CD14-positive monocyte (primary cell): ENCODE measurements at regions not wholly inside any gene's neighbourhood (a gene's known extent, or its start where the extent isn't known, plus 50 kb on each side); places are given as distances from the start of the nearest gene placed in this dataset.

Experiments used
- DNase-seq, 3 donors: peaks; one replicate each; pipeline ENCODE4 v3.0.0-alpha.2; 2011 to 2022
- H2AFZ ChIP-seq: 2 replicates; pipeline ENCODE4 v1.6.0; 2012; ENCODE audit warnings: mild to moderate bottlenecking, low read depth, low read length, inconsistent platforms; ENCODE audit not compliant: insufficient read depth, poor library complexity, severe bottlenecking
- H3K27ac ChIP-seq, 2 donors: 1 replicate in 1 of 2; 2 replicates in 1 of 2; pipeline ENCODE4 v1.5.1; 2012 to 2013; ENCODE audit warnings: low read length in 2 of 2, control low read depth in 1 of 2, inconsistent platforms in 1 of 2, low read depth in 1 of 2, mild to moderate bottlenecking in 1 of 2
- H3K27me3 ChIP-seq, 2 donors: one replicate each; pipeline versions ENCODE4 v1.6.0 to v1.6.1; 2011 to 2013; ENCODE audit warnings: low read length in 2 of 2; ENCODE audit not compliant: control insufficient read depth in 2 of 2, insufficient read depth in 2 of 2
- H3K36me3 ChIP-seq, 2 donors: replicated peaks in 1 of 2; 1 replicate in 1 of 2; 2 replicates in 1 of 2; pipeline versions ENCODE4 v1.5.1 to v1.6.1; 2012 to 2013; ENCODE audit warnings: low read length in 2 of 2, control low read depth in 1 of 2, inconsistent platforms in 1 of 2, mild to moderate bottlenecking in 1 of 2; ENCODE audit not compliant: insufficient read depth in 2 of 2, control insufficient read depth in 1 of 2
- H3K4me1 ChIP-seq, 2 donors: 1 replicate in 1 of 2; 2 replicates in 1 of 2; pipeline versions ENCODE4 v1.5.1 to v1.6.1; 2012 to 2013; ENCODE audit warnings: low read length in 2 of 2, control low read depth in 1 of 2, inconsistent platforms in 1 of 2, mild to moderate bottlenecking in 1 of 2, moderate library complexity in 1 of 2; ENCODE audit not compliant: insufficient read depth in 2 of 2, control insufficient read depth in 1 of 2
- H3K4me2 ChIP-seq: replicated peaks from 2 replicates; pipeline ENCODE3; 2012; ENCODE audit warnings: low read length, moderate library complexity, mild to moderate bottlenecking; ENCODE audit not compliant: poor library complexity, severe bottlenecking; ENCODE audit errors: extremely low read depth
- H3K4me3 ChIP-seq, 3 experiments: fragments of 200-600 bp in 1 of 3; sonication (generic) in 1 of 3; replicated peaks in 1 of 3; 1 replicate in 2 of 3; 2 replicates in 1 of 3; pipeline ENCODE4 v1.5.1; 2011 to 2013; ENCODE audit warnings: low read length in 3 of 3, mild to moderate bottlenecking in 3 of 3, control low read depth in 2 of 3, low read depth in 2 of 3, inconsistent platforms in 1 of 3, moderate library complexity in 1 of 3
- H3K79me2 ChIP-seq: 2 replicates; pipeline ENCODE4 v1.6.0; 2012; ENCODE audit warnings: mild to moderate bottlenecking, control low read depth, inconsistent platforms, low read length, moderate library complexity; ENCODE audit not compliant: insufficient read depth
- H3K9ac ChIP-seq: 2 replicates; pipeline ENCODE4 v1.6.0; 2017; ENCODE audit warnings: low read length, mild to moderate bottlenecking; ENCODE audit not compliant: insufficient read depth, poor library complexity, severe bottlenecking
- H3K9me3 ChIP-seq, 2 donors: replicated peaks in 1 of 2; 1 replicate in 1 of 2; 2 replicates in 1 of 2; pipeline versions ENCODE4 v1.5.1 to v1.6.1; 2012 to 2013; ENCODE audit warnings: low read length in 2 of 2, control low read depth in 1 of 2; ENCODE audit not compliant: control insufficient read depth in 1 of 2, insufficient read depth in 1 of 2
- H4K20me1 ChIP-seq: 2 replicates; pipeline ENCODE4 v1.6.0; 2012; ENCODE audit warnings: mild to moderate bottlenecking, low read length, control low read depth, moderate library complexity; ENCODE audit not compliant: insufficient read depth
- H3K27ac Mint-ChIP-seq, 7 donors: one replicate each; pipeline ENCODE4 v1.8.0; 2020; ENCODE audit warnings: mild to moderate bottlenecking in 7 of 7, mixed read lengths in 7 of 7, moderate library complexity in 6 of 7, inconsistent platforms in 2 of 7
- H3K27me3 Mint-ChIP-seq, 3 donors: one replicate each; pipeline ENCODE4 v1.8.0; 2021 to 2022; ENCODE audit warnings: low read depth in 3 of 3, mild to moderate bottlenecking in 3 of 3, mixed read lengths in 3 of 3, moderate library complexity in 3 of 3, inconsistent platforms in 1 of 3
- H3K36me3 Mint-ChIP-seq, 2 donors: one replicate each; pipeline ENCODE4 v1.8.0; 2020; ENCODE audit warnings: mixed read lengths in 2 of 2, inconsistent platforms in 1 of 2, mild to moderate bottlenecking in 1 of 2
- H3K4me1 Mint-ChIP-seq: one replicate; pipeline ENCODE4 v1.8.0; 2020; ENCODE audit warnings: mild to moderate bottlenecking, mixed read lengths
- H3K4me3 Mint-ChIP-seq, 2 donors: one replicate each; pipeline ENCODE4 v1.8.0; 2020; ENCODE audit warnings: mild to moderate bottlenecking in 2 of 2, mixed read lengths in 2 of 2, moderate library complexity in 1 of 2
- H3K9me3 Mint-ChIP-seq, 7 donors: one replicate each; pipeline ENCODE4 v1.8.0; 2020 to 2022; ENCODE audit warnings: mixed read lengths in 7 of 7, mild to moderate bottlenecking in 6 of 7, moderate library complexity in 6 of 7, inconsistent platforms in 2 of 7
- WGBS: methylation state at CpG from one replicate; pipeline ENCODE4 v1.1.5; 2013; ENCODE audit warnings: missing lambda C conversion rate; ENCODE audit not compliant: insufficient coverage; 5-methylcytosine and 5-hydroxymethylcytosine counted together
- intact Hi-C, 2 donors: fragments of 100-400 bp; cut with micrococcal nuclease; formaldehyde crosslinking; loops; one replicate each; pipeline versions ENCODE4 v1.15.0 to v1.15.1; 2023
- TF ChIP-seq, protein P1 (sequence below): fragments of 200-600 bp; IDR thresholded peaks from one replicate; pipeline ENCODE4 v1.8.0; 2022; ENCODE audit warnings: antibody characterized with exemption, mild to moderate bottlenecking

DNA sequence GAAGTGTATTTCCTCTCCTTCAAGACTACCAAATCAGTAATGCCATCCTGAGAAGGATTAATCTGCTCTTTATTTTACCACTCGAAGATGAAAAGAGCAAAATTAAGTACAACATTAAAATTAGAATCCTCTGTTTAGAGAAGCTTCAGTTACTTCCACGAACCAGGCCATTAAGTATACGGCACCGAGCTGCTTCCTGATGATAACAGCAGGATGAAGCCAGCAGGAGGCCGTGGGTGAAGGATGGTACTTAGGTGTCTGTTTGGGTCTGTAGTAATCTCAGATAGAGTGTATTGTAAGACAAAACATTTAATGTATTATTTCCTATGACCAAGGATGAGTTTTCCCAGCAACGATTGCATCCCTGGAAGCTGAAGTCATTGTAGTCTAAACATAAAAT, 362.8 kb downstream of the SFMBT2 start:
- peaks cover 16 to 28% of the 10 kb centered on the region in 2 donors for H3K9me3 ChIP-seq
- Mint-ChIP-seq H3K9me3 (peaks cover 12 to 41% (median 36%) of the 10 kb centered on the region in 7 donors), H3K27ac (no peak overlapping the region), H3K36me3 (peaks cover 0 to 7% of the 10 kb centered on the region in 2 donors), H3K27me3 (peaks cover 1 to 4% (median 1%) of the 10 kb centered on the region in 3 donors), H3K4me3 (no peak overlapping the region), H3K4me1 (peaks cover 36% of the 10 kb centered on the region)
- WGBS, result no CpG with 5 or more reads among the region's 6 CpGs
- TF ChIP-seq, protein P1, sequence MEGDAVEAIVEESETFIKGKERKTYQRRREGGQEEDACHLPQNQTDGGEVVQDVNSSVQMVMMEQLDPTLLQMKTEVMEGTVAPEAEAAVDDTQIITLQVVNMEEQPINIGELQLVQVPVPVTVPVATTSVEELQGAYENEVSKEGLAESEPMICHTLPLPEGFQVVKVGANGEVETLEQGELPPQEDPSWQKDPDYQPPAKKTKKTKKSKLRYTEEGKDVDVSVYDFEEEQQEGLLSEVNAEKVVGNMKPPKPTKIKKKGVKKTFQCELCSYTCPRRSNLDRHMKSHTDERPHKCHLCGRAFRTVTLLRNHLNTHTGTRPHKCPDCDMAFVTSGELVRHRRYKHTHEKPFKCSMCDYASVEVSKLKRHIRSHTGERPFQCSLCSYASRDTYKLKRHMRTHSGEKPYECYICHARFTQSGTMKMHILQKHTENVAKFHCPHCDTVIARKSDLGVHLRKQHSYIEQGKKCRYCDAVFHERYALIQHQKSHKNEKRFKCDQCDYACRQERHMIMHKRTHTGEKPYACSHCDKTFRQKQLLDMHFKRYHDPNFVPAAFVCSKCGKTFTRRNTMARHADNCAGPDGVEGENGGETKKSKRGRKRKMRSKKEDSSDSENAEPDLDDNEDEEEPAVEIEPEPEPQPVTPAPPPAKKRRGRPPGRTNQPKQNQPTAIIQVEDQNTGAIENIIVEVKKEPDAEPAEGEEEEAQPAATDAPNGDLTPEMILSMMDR, result no peak
- no peak overlapping the region for H3K4me2 ChIP-seq
- no peak for DNase-seq
- H3K79me2 ChIP-seq, result no peaks in the 10 kb centered on the region
- H4K20me1 ChIP-seq, result no peaks in the 10 kb centered on the region
- no peaks in the 10 kb centered on the region for H3K36me3 ChIP-seq
- peaks cover 33 to 41% of the 10 kb centered on the region in 2 donors for H3K4me1 ChIP-seq
- no peaks in the 10 kb centered on the region for H3K27me3 ChIP-seq
- no peak overlapping the region for H3K9ac ChIP-seq
- no peak overlapping the region for H3K4me3 ChIP-seq
- intact Hi-C loops, result no loop called here
- no peak overlapping the region for H2AFZ ChIP-seq
- no peak overlapping the region for H3K27ac ChIP-seq

DNA sequence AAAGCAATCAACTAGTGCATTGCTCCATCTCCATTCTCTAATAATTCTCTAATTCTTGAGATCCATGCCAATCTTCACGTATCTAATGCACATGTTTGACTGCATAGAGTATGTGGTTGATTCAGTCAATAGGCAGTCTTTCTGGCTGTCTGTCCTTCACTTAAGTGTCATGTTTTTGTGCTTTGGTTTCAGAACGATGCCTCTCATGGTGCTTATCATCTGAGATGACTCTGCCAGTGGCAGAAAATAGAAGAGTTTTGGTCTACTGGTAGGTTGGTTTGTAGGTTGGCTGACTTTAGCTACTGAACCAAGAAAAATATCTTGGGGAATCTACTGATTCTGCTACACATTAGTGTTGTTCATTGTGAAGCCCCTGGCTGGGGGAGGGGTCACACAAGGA, 364.2 kb downstream of the SFMBT2 start:
- H3K4me3 ChIP-seq, result no peak overlapping the region
- peaks cover 16 to 28% of the 10 kb centered on the region in 2 donors for H3K9me3 ChIP-seq
- Mint-ChIP-seq H3K4me1 (peaks cover 45% of the 10 kb centered on the region), H3K27me3 (peaks cover 0 to 6% (median 1%) of the 10 kb centered on the region in 3 donors), H3K9me3 (peaks cover 12 to 40% (median 36%) of the 10 kb centered on the region in 7 donors), H3K27ac (peak overlapping the region; percentile 0 to 83 (median 67)), H3K36me3 (peaks cover 0 to 7% of the 10 kb centered on the region in 2 donors), H3K4me3 (no peak overlapping the region)
- H3K79me2 ChIP-seq, result no peaks in the 10 kb centered on the region
- H3K9ac ChIP-seq, result no peak overlapping the region
- H3K4me1 ChIP-seq, result peaks cover 38 to 47% of the 10 kb centered on the region in 2 donors
- H3K36me3 ChIP-seq, result no peaks in the 10 kb centered on the region
- no peak overlapping the region for H3K4me2 ChIP-seq
- no peaks in the 10 kb centered on the region for H3K27me3 ChIP-seq
- no peaks in the 10 kb centered on the region for H4K20me1 ChIP-seq
- no peak overlapping the region for H3K27ac ChIP-seq
- intact Hi-C loops, result no loop called here
- WGBS, result 0% methylated on average over 1 of the region's 2 CpGs
- no peak for DNase-seq
- TF ChIP-seq, protein P1, result no peak
- H2AFZ ChIP-seq, result no peak overlapping the region
